ENCODE measurements at regions not wholly inside any gene's neighbourhood (a gene's known extent, or its start where the extent isn't known, plus 50 kb on each side); places are given as distances from the start of the nearest gene placed in this dataset.

DNA sequence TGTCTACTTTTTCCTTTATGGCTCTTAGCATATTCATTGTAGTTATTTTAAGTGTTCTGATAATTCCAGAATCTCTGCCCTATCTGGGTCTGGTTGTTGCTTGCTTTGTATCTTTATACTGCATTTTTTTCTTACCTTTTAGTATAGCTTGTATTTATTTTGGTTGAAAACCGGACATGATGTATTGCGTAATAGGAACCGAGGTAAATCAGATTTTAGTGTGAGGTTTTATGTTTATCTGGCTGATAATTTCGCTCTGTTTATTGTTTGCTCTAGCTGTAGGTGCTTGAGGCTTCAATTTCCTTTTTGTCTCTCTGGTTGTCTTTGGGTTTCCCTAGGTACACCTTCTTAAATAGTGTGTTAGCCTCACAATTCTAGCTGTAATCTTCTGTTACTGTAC is 263.8 kb upstream of the LCORL start:
- H3K18ac ChIP-seq (ENCODE audit: insufficient read length, low read depth, low read length): no peak overlapping the region
- no CpG with 5 or more reads among the region's 4 CpGs for WGBS (ENCODE audit: extremely low coverage, insufficient read length, low lambda C conversion rate)
- H3K27ac Mint-ChIP-seq: no peak overlapping the region
- H3K27me3 ChIP-seq (ENCODE audit: insufficient read depth, low read length): no peaks in the 10 kb centered on the region
- H2BK20ac ChIP-seq (ENCODE audit: low read depth, low read length, poor library complexity, severe bottlenecking): no peak overlapping the region
- no peak overlapping the region for H3K4me3 Mint-ChIP-seq
- H4K91ac ChIP-seq (ENCODE audit: insufficient read length, low read depth, low read length): no peak overlapping the region
- TF ChIP-seq, protein P1, sequence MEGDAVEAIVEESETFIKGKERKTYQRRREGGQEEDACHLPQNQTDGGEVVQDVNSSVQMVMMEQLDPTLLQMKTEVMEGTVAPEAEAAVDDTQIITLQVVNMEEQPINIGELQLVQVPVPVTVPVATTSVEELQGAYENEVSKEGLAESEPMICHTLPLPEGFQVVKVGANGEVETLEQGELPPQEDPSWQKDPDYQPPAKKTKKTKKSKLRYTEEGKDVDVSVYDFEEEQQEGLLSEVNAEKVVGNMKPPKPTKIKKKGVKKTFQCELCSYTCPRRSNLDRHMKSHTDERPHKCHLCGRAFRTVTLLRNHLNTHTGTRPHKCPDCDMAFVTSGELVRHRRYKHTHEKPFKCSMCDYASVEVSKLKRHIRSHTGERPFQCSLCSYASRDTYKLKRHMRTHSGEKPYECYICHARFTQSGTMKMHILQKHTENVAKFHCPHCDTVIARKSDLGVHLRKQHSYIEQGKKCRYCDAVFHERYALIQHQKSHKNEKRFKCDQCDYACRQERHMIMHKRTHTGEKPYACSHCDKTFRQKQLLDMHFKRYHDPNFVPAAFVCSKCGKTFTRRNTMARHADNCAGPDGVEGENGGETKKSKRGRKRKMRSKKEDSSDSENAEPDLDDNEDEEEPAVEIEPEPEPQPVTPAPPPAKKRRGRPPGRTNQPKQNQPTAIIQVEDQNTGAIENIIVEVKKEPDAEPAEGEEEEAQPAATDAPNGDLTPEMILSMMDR (conservative IDR thresholded peaks at IDR 0.05): no peak
- H3K4me1 Mint-ChIP-seq: no peaks in the 10 kb centered on the region
- H2BK5ac ChIP-seq (ENCODE audit: insufficient read length, low read length): no peak overlapping the region
- no peaks in the 10 kb centered on the region; the same call in 1 of the 2 replicates for H3K27me3 Mint-ChIP-seq (ENCODE audit: low read depth)
- no peak overlapping the region for H3K56ac ChIP-seq (ENCODE audit: insufficient read length, low read depth, low read length)
- no peak overlapping the region for H3T11ph ChIP-seq (ENCODE audit: low read length)
- no peak overlapping the region for H2AFZ ChIP-seq (ENCODE audit: low read length)
- no peaks in the 10 kb centered on the region for H3K4me1 ChIP-seq (ENCODE audit: insufficient read depth, low read length)
- H3K4me2 ChIP-seq (ENCODE audit: insufficient read depth, insufficient read length, low read length): no peak overlapping the region
- no peak for DNase-seq
- H3K36me3 Mint-ChIP-seq (ENCODE audit: insufficient read depth in 1 of 3, low read depth in 3 of 3): no peaks in the 10 kb centered on the region; a peak in 1 of 7 replicates
- no peak overlapping the region for H2BK12ac ChIP-seq (ENCODE audit: insufficient read length, low read depth, low read length)
- H3K79me2 ChIP-seq (ENCODE audit: insufficient read depth, low read length): no peaks in the 10 kb centered on the region
- H3K14ac ChIP-seq (ENCODE audit: insufficient read depth, low read length): no peak overlapping the region
- peaks cover 2 to 10% of the 10 kb centered on the region in 2 experiments; a peak in 2 of 5 replicates for H3K9me3 Mint-ChIP-seq
- no peak overlapping the region for H2BK15ac ChIP-seq (ENCODE audit: low read depth, low read length)
- H3K79me1 ChIP-seq (ENCODE audit: insufficient read depth, low read depth, low read length, poor library complexity, severe bottlenecking): no peaks in the 10 kb centered on the region
- H4K5ac ChIP-seq (ENCODE audit: insufficient read length, low read depth, low read length): no peak overlapping the region
- H4K8ac ChIP-seq (replicated peaks; ENCODE audit: insufficient read length, low read depth, low read length): no peak overlapping the region
- H3K23me2 ChIP-seq (ENCODE audit: insufficient read length, low read depth, low read length, poor library complexity, severe bottlenecking): no peaks in the 10 kb centered on the region
- H3K9ac ChIP-seq (ENCODE audit: extremely low read depth, insufficient read length, low read length): no peak overlapping the region
- no peaks in the 10 kb centered on the region for H4K20me1 ChIP-seq (ENCODE audit: control insufficient read depth, insufficient read depth, insufficient read length)
- H2AK5ac ChIP-seq (ENCODE audit: insufficient read length, low read length): no peak overlapping the region
- H3K23ac ChIP-seq (ENCODE audit: insufficient read length, low read depth, low read length): no peak overlapping the region
- H3K4ac ChIP-seq (ENCODE audit: low read depth, low read length): no peak overlapping the region
- H3K27ac ChIP-seq (ENCODE audit: insufficient read length, low read depth, low read length): no peak overlapping the region
- H3K9me3 ChIP-seq (ENCODE audit: control insufficient read depth, low read depth, low read length): no peaks in the 10 kb centered on the region
- H2BK120ac ChIP-seq (ENCODE audit: low read depth, low read length, poor library complexity, severe bottlenecking): no peak overlapping the region
